Superior temporal gyrus (tissue), 1 donor: ENCODE measurements at regions not wholly inside any gene's neighbourhood (a gene's known extent, or its start where the extent isn't known, plus 50 kb on each side); places are given as distances from the start of the nearest gene placed in this dataset.
"Not testable (repeated sequence)": the region's sequence is repeated elsewhere in the genome, so short reads cannot be mapped to it uniquely, and the experiment has no call there.

Experiments used
- DNase-seq: peaks from one replicate; pipeline ENCODE4 v3.0.0-alpha.2; 2016; ENCODE audit errors: extremely low spot score

GRCh38 chr6:160804639-160805038 lies 102.6 kb downstream of the PLG start:
- DNase-seq: no peak

- DNase-seq: no peak
These were observed 106.2 kb downstream of the PLG start for GRCh38 chr6:160808263-160808662.

GRCh38 chr6:160810238-160810637 lies 108.2 kb downstream of the PLG start:
- no peak for DNase-seq

- no peak for DNase-seq
These were observed 110.1 kb downstream of the PLG start for GRCh38 chr6:160812097-160812496.

- DNase-seq: no peak
These were observed 116.9 kb downstream of the PLG start for GRCh38 chr6:160818934-160819333.

GRCh38 chr6:160820661-160821060 lies 118.6 kb downstream of the PLG start:
- not testable (repeated sequence) for DNase-seq

GRCh38 chr6:160831739-160832138 lies 129.7 kb downstream of the PLG start:
- no peak for DNase-seq

- no peak for DNase-seq
These were observed 130.4 kb downstream of the PLG start for GRCh38 chr6:160832422-160832821.

GRCh38 chr6:160837146-160837545 lies 135.1 kb downstream of the PLG start:
- no peak for DNase-seq

GRCh38 chr6:160851031-160851430 lies 140.5 kb upstream of the MAP3K4 start:
- DNase-seq: no peak

- DNase-seq: no peak
These were observed 137.6 kb upstream of the MAP3K4 start for GRCh38 chr6:160853946-160854345.

GRCh38 chr6:160858886-160859285 lies 132.7 kb upstream of the MAP3K4 start:
- no peak for DNase-seq

GRCh38 chr6:160859822-160860221 lies 131.7 kb upstream of the MAP3K4 start:
- no peak for DNase-seq

- no peak for DNase-seq
These were observed 129.7 kb upstream of the MAP3K4 start for GRCh38 chr6:160861824-160862223.

GRCh38 chr6:160863782-160864181 lies 127.8 kb upstream of the MAP3K4 start:
- no peak for DNase-seq

GRCh38 chr6:160871320-160871719 lies 120.2 kb upstream of the MAP3K4 start:
- DNase-seq: no peak

GRCh38 chr6:160881148-160881808 lies 110.3 kb upstream of the MAP3K4 start:
- DNase-seq: no peak

- DNase-seq: no peak
These were observed 109.6 kb upstream of the MAP3K4 start for GRCh38 chr6:160882006-160882405.

- no peak for DNase-seq
These were observed 108.7 kb upstream of the MAP3K4 start for GRCh38 chr6:160882791-160883279.

GRCh38 chr6:160883560-160883959 lies 108.0 kb upstream of the MAP3K4 start:
- no peak for DNase-seq

GRCh38 chr6:160883999-160884398 lies 107.6 kb upstream of the MAP3K4 start:
- no peak for DNase-seq

GRCh38 chr6:160889148-160889547 lies 102.4 kb upstream of the MAP3K4 start:
- DNase-seq: not testable (repeated sequence)

GRCh38 chr6:160891690-160892089 lies 99.9 kb upstream of the MAP3K4 start:
- DNase-seq: no peak

- DNase-seq: no peak
These were observed 96.0 kb upstream of the MAP3K4 start for GRCh38 chr6:160895562-160895961.
